H1 (cell line): ENCODE measurements at regions not wholly inside any gene's neighbourhood (a gene's known extent, or its start where the extent isn't known, plus 50 kb on each side); places are given as distances from the start of the nearest gene placed in this dataset.

ENCODE experiments used
- CTCF ChIA-PET: fragments of 300-600 bp; sonication (Branson Sonifier 250); formaldehyde crosslinking; loops from one replicate; lab custom pipeline; 2021; ENCODE audit not compliant: partially characterized antibody; lab: Charles Lee
- POLR2A ChIA-PET: fragments of 300-600 bp; sonication (Branson Sonifier 250); formaldehyde crosslinking; loops from one replicate; lab custom pipeline; 2021; ENCODE audit warnings: inconsistent platforms; ENCODE audit not compliant: partially characterized antibody; lab: Charles Lee
- DNase-seq, 2 experiments: peaks; one replicate each; pipeline versions ENCODE4 v3.0.0 to v3.0.0-alpha.2; 2010 to 2022; ENCODE audit warnings: low spot score in 2 of 2, low read depth in 1 of 2, mixed read lengths in 1 of 2
- FAIRE-seq: peaks from 2 replicates; lab custom pipeline; 2011; peaks lifted over from hg19 to GRCh38; lab: Jason Lieb, UNC
- H2AFZ ChIP-seq: 2 replicates; pipeline ENCODE4 v1.8.1; 2012; ENCODE audit warnings: low read length, inconsistent platforms
- H2AK5ac ChIP-seq: 2 replicates; pipeline ENCODE4 v1.6.1; 2013; ENCODE audit warnings: low read depth, low read length
- H2BK120ac ChIP-seq: replicated peaks from 2 replicates; pipeline ENCODE3; 2013; ENCODE audit warnings: low read depth, low read length, inconsistent platforms
- H2BK12ac ChIP-seq: 2 replicates; pipeline ENCODE4 v1.6.1; 2013; ENCODE audit warnings: low read depth, low read length
- H2BK15ac ChIP-seq: 2 replicates; pipeline ENCODE4 v1.6.1; 2013; ENCODE audit warnings: low read length
- H2BK20ac ChIP-seq: 2 replicates; pipeline ENCODE4 v1.6.1; 2013; ENCODE audit warnings: low read length
- H2BK5ac ChIP-seq: 2 replicates; pipeline ENCODE4 v1.6.1; 2013; ENCODE audit warnings: low read depth, low read length
- H3K14ac ChIP-seq: 2 replicates; pipeline ENCODE4 v1.6.1; 2013; ENCODE audit warnings: inconsistent platforms; ENCODE audit not compliant: insufficient read length
- H3K18ac ChIP-seq: 2 replicates; pipeline ENCODE4 v1.6.1; 2013; ENCODE audit warnings: low read length; ENCODE audit errors: extremely low read depth
- H3K23ac ChIP-seq: 2 replicates; pipeline ENCODE4 v1.6.1; 2013; ENCODE audit warnings: inconsistent platforms; ENCODE audit not compliant: insufficient read length
- H3K23me2 ChIP-seq: 2 replicates; pipeline ENCODE4 v1.6.1; 2013; ENCODE audit warnings: low read depth, low read length
- H3K27ac ChIP-seq: 2 replicates; pipeline ENCODE4 v1.6.1; 2011; ENCODE audit warnings: low read depth, low read length, inconsistent platforms
- H3K27me3 ChIP-seq, 4 experiments: replicated peaks in 1 of 4; 1 replicate in 1 of 4; 2 replicates in 3 of 4; pipeline versions ENCODE4 v1.6.1 to v1.8.1; 2011 to 2013; ENCODE audit warnings: low read length in 3 of 4, mild to moderate bottlenecking in 3 of 4, inconsistent platforms in 2 of 4, mixed read lengths in 2 of 4, moderate library complexity in 1 of 4; ENCODE audit not compliant: control insufficient read depth in 3 of 4, insufficient read depth in 3 of 4; ENCODE audit errors: extremely low read depth in 1 of 4
- H3K36me3 ChIP-seq, 4 experiments: 2 replicates each; pipeline versions ENCODE4 v1.6.1 to v1.8.1; 2011 to 2013; ENCODE audit warnings: mild to moderate bottlenecking in 4 of 4, low read length in 3 of 4, moderate library complexity in 2 of 4, control low read depth in 1 of 4, inconsistent platforms in 1 of 4; ENCODE audit not compliant: insufficient read depth in 4 of 4, control insufficient read depth in 2 of 4
- H3K4ac ChIP-seq: replicated peaks from 2 replicates; pipeline ENCODE3; 2013; ENCODE audit warnings: low read length, low read depth, mixed read lengths, inconsistent platforms; ENCODE audit not compliant: insufficient read length
- H3K4me1 ChIP-seq, 4 experiments: replicated peaks in 1 of 4; 1 replicate in 1 of 4; 2 replicates in 3 of 4; pipeline versions ENCODE4 v1.6.1 to v1.8.1; 2011 to 2013; ENCODE audit warnings: low read length in 3 of 4, inconsistent platforms in 2 of 4, mixed read lengths in 1 of 4; ENCODE audit not compliant: insufficient read depth in 4 of 4, control insufficient read depth in 3 of 4
- H3K4me2 ChIP-seq, 2 experiments: 2 replicates each; pipeline versions ENCODE4 v1.6.1 to v1.8.1; 2011 to 2013; ENCODE audit warnings: low read depth in 2 of 2, low read length in 2 of 2, control low read depth in 1 of 2, inconsistent platforms in 1 of 2, mild to moderate bottlenecking in 1 of 2; ENCODE audit not compliant: insufficient read depth in 1 of 2
- H3K4me3 ChIP-seq, 4 experiments: fragments of 200-600, 300-600 bp in 1 of 4; sonication (generic), shearing (Covaris generic), sonication (Bioruptor Twin) in 1 of 4; 2 replicates each; pipeline versions ENCODE4 v1.5.1 to v1.8.1; 2011 to 2016; ENCODE audit warnings: low read length in 4 of 4, low read depth in 3 of 4, control low read depth in 2 of 4, inconsistent platforms in 2 of 4, mild to moderate bottlenecking in 2 of 4, mixed read lengths in 1 of 4, moderate library complexity in 1 of 4; ENCODE audit not compliant: insufficient read depth in 2 of 4; ENCODE audit errors: extremely low read depth in 1 of 4
- H3K56ac ChIP-seq: replicated peaks from 2 replicates; pipeline ENCODE3; 2013; ENCODE audit warnings: low read depth, mild to moderate bottlenecking, mixed read lengths, low read length, inconsistent platforms; ENCODE audit not compliant: insufficient read length
- H3K79me1 ChIP-seq: 2 replicates; pipeline ENCODE4 v1.6.1; 2013; ENCODE audit warnings: low read depth, low read length, control low read depth
- H3K79me2 ChIP-seq, 2 experiments: 2 replicates each; pipeline versions ENCODE4 v1.6.1 to v1.8.1; 2012 to 2013; ENCODE audit warnings: low read length in 2 of 2, mild to moderate bottlenecking in 2 of 2, inconsistent platforms in 1 of 2; ENCODE audit not compliant: insufficient read depth in 2 of 2, control insufficient read depth in 1 of 2
- H3K9ac ChIP-seq, 4 experiments: replicated peaks in 1 of 4; 1 replicate in 1 of 4; 2 replicates in 3 of 4; pipeline versions ENCODE4 v1.6.1 to v1.8.1; 2011 to 2013; ENCODE audit warnings: low read depth in 3 of 4, low read length in 3 of 4, control low read depth in 2 of 4, mild to moderate bottlenecking in 2 of 4, moderate library complexity in 2 of 4, inconsistent platforms in 1 of 4; ENCODE audit errors: extremely low read depth in 1 of 4
- H3K9me3 ChIP-seq, 2 experiments: 2 replicates each; pipeline versions ENCODE4 v1.6.1 to v1.8.1; 2012 to 2013; ENCODE audit warnings: mild to moderate bottlenecking in 2 of 2, moderate library complexity in 2 of 2, control low read depth in 1 of 2, inconsistent platforms in 1 of 2, low read depth in 1 of 2, low read length in 1 of 2, mixed read lengths in 1 of 2; ENCODE audit not compliant: insufficient read depth in 2 of 2
- H4K20me1 ChIP-seq, 2 experiments: replicated peaks in 1 of 2; 2 replicates each; pipeline versions ENCODE3 to v1.8.1; 2011 to 2013; ENCODE audit warnings: inconsistent platforms in 2 of 2, low read length in 2 of 2, mild to moderate bottlenecking in 1 of 2; ENCODE audit not compliant: insufficient read depth in 2 of 2, control insufficient read depth in 1 of 2
- H4K5ac ChIP-seq: 2 replicates; pipeline ENCODE4 v1.6.1; 2013; ENCODE audit warnings: low read length, low read depth, mixed read lengths, inconsistent platforms; ENCODE audit not compliant: insufficient read length
- H4K8ac ChIP-seq: 2 replicates; pipeline ENCODE4 v1.8.0; 2013; ENCODE audit warnings: mild to moderate bottlenecking, moderate library complexity, low read length, inconsistent platforms; ENCODE audit not compliant: insufficient read depth; ENCODE audit errors: extremely low read depth
- H4K91ac ChIP-seq: replicated peaks from 2 replicates; pipeline ENCODE3; 2013; ENCODE audit warnings: low read length, mixed read lengths, inconsistent platforms; ENCODE audit not compliant: insufficient read length
- BACH1 ChIP-seq: IDR thresholded peaks from 2 replicates; pipeline ENCODE4 v1.6.1; 2012; ENCODE audit warnings: low read length, improper control_type of control experiment
- CBX8 ChIP-seq: fragments of 300-800, 300-1000 bp; sonication (generic); IDR thresholded peaks from 2 replicates; pipeline ENCODE4 v1.7.1; 2016; ENCODE audit warnings: low read depth, low read length, borderline replicate concordance
- EP300 ChIP-seq, 2 experiments: IDR thresholded peaks; 1 replicate in 1 of 2; 2 replicates in 1 of 2; pipeline ENCODE4 v1.6.1; 2011 to 2012; ENCODE audit warnings: low read depth in 2 of 2, low read length in 2 of 2, mild to moderate bottlenecking in 2 of 2, borderline replicate concordance in 1 of 2, inconsistent platforms in 1 of 2, moderate library complexity in 1 of 2
- GTF2F1 ChIP-seq: IDR thresholded peaks from 2 replicates; pipeline ENCODE4 v1.6.1; 2012; ENCODE audit warnings: low read depth, low read length, improper control_type of control experiment, borderline replicate concordance
- JUN ChIP-seq: IDR thresholded peaks from 2 replicates; pipeline ENCODE4 v1.6.1; 2011; ENCODE audit warnings: low read depth, mild to moderate bottlenecking, improper control_type of control experiment, low read length
- JUND ChIP-seq: IDR thresholded peaks from 2 replicates; pipeline ENCODE4 v1.6.1; 2011; ENCODE audit warnings: mild to moderate bottlenecking, improper control_type of control experiment, low read length
- RNF2 ChIP-seq: fragments of 200-900, 300-1000 bp; sonication (generic); IDR thresholded peaks from 2 replicates; pipeline ENCODE4 v1.7.1; 2016; ENCODE audit warnings: borderline replicate concordance, low read depth, mild to moderate bottlenecking, antibody characterized with exemption, low read length; ENCODE audit not compliant: poor library complexity, severe bottlenecking; ENCODE audit errors: missing control alignments
- SRF ChIP-seq: IDR thresholded peaks from 2 replicates; pipeline ENCODE4 v1.6.1; 2011; ENCODE audit warnings: mild to moderate bottlenecking, low read depth, low read length, moderate library complexity
- TEAD4 ChIP-seq: IDR thresholded peaks from 2 replicates; pipeline ENCODE4 v1.6.1; 2012; ENCODE audit warnings: low read depth, low read length, inconsistent platforms, mixed read lengths
- WGBS, 2 experiments: shearing (Covaris generic) in 1 of 2; methylation state at CpG; one replicate each; pipeline versions ENCODE4 v1.1.6 to v1.1.7; 2013 to 2015; ENCODE audit warnings: low lambda C conversion rate in 2 of 2, mixed read lengths in 2 of 2, inconsistent platforms in 1 of 2, low coverage in 1 of 2, missing lambda C conversion rate in 1 of 2; ENCODE audit not compliant: insufficient replicate concordance in 2 of 2, insufficient coverage in 1 of 2, insufficient read length in 1 of 2; ENCODE audit errors: extremely low coverage in 1 of 2, missing lambda C conversion rate in 1 of 2; 5-methylcytosine and 5-hydroxymethylcytosine counted together
- TF ChIP-seq, protein P1 (sequence below): IDR thresholded peaks from 2 replicates; pipeline ENCODE4 v1.6.1; 2012; ENCODE audit warnings: low read length, inconsistent platforms

DNA sequence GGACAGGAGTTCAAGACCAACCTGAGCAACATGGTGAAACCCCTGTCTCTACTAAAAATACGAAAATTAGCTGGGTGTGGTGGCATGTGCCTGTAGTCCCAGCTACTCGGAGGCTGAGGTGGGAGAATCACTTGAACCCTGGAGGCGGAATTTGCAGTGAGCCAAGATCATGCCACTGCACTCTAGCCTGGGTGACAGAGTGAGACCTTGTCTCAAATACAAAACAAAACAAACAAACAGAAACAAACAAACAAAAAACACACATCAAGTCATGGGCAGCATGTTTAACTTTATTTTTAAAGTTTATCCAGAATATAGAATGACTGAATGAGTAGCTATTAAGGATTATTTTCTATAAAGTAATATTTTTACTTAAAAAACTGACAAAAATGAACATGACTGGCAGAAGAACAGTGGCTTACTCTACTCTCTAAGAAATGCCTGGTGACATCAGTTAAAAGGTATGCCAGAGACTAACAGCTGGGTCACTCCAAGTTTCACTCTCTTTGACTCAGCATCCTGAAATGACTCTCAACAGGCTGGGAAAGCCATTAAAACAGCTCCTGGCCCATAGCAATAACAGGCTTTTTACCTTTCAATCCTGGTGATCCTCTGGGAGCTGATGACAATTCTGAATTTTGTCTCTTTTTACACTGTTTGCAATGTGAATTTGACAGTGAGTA is 66.1 kb upstream of the FOXN2 start:
- CTCF ChIA-PET = interaction anchor here (1.0 to 1.1 kb wide), 3 partner anchors 15 to 392 kb away, joined by 3 read pairs; no protein-coding TSS in a partner anchor
- Histone ChIP-seq H3K9ac (no peak overlapping the region), H4K8ac (no peak overlapping the region), H2BK5ac (no peak overlapping the region), H3K4ac (no peak overlapping the region), H3K27me3 (no peaks in the 10 kb centered on the region), H3K27ac (no peak overlapping the region), H3K36me3 (no peaks in the 10 kb centered on the region), H2BK20ac (no peak overlapping the region), H2BK120ac (no peak overlapping the region), H3K79me2 (no peaks in the 10 kb centered on the region), H3K56ac (no peak overlapping the region), H3K4me2 (no peak overlapping the region), H2AFZ (no peak overlapping the region), H4K20me1 (no peaks in the 10 kb centered on the region), H2BK15ac (no peak overlapping the region), H4K5ac (no peak overlapping the region), H3K18ac (no peak overlapping the region), H3K23ac (no peak overlapping the region), H3K4me3 (no peak overlapping the region), H2AK5ac (no peak overlapping the region), H3K23me2 (no peaks in the 10 kb centered on the region), H3K79me1 (no peaks in the 10 kb centered on the region), H2BK12ac (no peak overlapping the region), H3K14ac (no peak overlapping the region), H3K4me1 (peaks cover 0 to 4% (median 0%) of the 10 kb centered on the region in 4 experiments; a peak in 3 of 7 replicates), H4K91ac (no peak overlapping the region), H3K9me3 (no peaks in the 10 kb centered on the region)
- WGBS, 2 experiments = 97% methylated on average over 3 of the region's 3 CpGs; no CpG with 5 or more reads in 1 of the 2 experiments
- FAIRE-seq = no peak
- POLR2A ChIA-PET = no interaction called here
- peak in 1 of 2 experiments; percentile 15 for DNase-seq
- TF ChIP-seq JUND = peak; percentile 84
- TF ChIP-seq EP300 (IDR thresholded peaks at IDR 0.05; ENCODE audit: borderline replicate concordance in 1 of 2, low read depth in 2 of 2, low read length in 2 of 2) = peak in 1 of 2 experiments; percentile 26; a peak in 1 of 3 replicates
- peak; percentile 41; the same call in 1 of the 2 replicates for TF ChIP-seq JUN
- peak; percentile 84 for TF ChIP-seq BACH1
- no peak for TF ChIP-seq SRF
- TF ChIP-seq, protein P1, sequence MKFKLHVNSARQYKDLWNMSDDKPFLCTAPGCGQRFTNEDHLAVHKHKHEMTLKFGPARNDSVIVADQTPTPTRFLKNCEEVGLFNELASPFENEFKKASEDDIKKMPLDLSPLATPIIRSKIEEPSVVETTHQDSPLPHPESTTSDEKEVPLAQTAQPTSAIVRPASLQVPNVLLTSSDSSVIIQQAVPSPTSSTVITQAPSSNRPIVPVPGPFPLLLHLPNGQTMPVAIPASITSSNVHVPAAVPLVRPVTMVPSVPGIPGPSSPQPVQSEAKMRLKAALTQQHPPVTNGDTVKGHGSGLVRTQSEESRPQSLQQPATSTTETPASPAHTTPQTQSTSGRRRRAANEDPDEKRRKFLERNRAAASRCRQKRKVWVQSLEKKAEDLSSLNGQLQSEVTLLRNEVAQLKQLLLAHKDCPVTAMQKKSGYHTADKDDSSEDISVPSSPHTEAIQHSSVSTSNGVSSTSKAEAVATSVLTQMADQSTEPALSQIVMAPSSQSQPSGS = 0 out of 2 replicates have a peak, but pooled peaks have one; percentile 32
- no peak for TF ChIP-seq TEAD4
- TF ChIP-seq CBX8 = no peak
- TF ChIP-seq GTF2F1 = no peak
- TF ChIP-seq RNF2 = no peak
